HG03103 (cell line): ENCODE measurements at regions not wholly inside any gene's neighbourhood (a gene's known extent, or its start where the extent isn't known, plus 50 kb on each side); places are given as distances from the start of the nearest gene placed in this dataset.
A peak's percentile ranks its signal among the peaks of the same experiment; 100 is the strongest.

Experiments used
- ATAC-seq: cut with Tn5 transposase; IDR thresholded peaks from one replicate; pipeline ENCODE4 v1.9.1; 2021; ENCODE audit warnings: low read depth; ENCODE audit not compliant: unreplicated experiment

DNA sequence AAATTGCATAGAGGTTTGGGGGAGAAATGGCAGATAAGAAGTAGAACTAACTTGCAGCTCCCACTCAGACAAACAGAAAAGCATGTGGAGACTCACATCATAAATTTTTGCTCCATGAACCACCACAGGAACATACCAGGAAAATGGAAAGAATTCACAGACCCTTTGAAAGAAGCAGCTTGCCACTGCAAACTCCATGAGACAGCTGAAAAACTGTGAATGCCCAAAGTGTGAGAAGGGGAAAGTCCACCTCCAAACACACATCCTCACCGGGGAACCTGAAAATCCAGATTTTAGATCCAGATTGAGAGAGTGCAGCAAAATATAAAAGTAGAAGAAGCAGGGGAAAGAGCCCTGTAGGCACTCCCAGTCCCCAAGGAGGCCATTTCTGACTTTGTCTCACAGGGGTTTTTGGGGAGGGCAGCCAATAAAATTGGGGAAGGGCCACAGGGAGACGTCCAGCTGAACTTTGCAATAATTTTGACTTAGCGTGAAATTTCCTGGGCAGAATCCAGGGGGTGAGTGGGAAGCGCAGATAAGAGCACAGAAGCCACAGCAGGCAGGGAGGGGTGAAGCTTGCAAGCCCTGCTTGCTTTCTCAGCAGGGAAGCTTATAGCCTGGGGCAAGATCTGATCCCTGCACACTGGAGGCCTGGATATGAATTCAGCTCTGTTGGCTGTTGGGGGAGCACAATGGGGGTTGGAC lies 183.4 kb upstream of the UBE2E2 start:
- no peak for ATAC-seq

GRCh38 chr3:23028294-23028693 lies 174.8 kb upstream of the UBE2E2 start:
- no peak for ATAC-seq

DNA sequence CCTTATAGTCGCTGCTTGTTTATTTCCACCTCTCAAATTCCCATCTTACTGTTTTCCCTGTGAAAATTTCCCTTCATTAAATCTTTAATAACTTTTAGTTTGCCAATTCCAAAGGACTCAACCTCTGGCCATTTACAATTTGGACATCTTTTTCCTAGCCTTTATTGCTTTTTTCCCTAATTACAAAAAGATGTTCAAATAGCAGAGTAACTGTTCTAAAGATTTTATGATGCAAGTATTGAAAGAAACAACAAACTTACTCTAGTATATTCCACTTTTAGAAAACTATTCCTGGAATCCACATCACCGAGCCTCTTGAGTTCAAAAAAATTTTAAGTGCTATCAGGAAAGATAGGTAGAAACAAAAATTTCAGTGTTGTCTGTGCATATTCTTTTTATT lies 174.1 kb upstream of the UBE2E2 start:
- ATAC-seq = no peak

GRCh38 chr3:23035927-23036640 lies 167.0 kb upstream of the UBE2E2 start:
- ATAC-seq = no peak

DNA sequence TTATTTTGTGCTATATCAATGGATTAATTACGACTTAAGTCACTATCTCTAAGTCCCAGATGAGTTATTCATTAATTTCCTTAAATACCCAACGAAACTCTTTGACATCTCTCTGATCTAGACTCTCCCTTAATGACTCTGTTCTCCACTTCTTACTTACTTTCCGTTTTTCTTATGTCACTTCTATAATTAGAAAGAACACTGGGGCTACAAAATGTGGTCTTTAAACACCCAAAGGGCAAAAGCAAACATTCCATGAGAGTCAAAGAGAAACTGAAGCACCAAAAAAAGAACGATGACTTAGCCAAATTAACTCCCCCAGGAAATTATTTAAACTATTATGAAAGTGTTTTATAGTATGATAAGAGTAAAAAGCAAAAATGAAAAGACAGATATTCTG lies 166.4 kb upstream of the UBE2E2 start:
- ATAC-seq = peak; percentile 66

DNA sequence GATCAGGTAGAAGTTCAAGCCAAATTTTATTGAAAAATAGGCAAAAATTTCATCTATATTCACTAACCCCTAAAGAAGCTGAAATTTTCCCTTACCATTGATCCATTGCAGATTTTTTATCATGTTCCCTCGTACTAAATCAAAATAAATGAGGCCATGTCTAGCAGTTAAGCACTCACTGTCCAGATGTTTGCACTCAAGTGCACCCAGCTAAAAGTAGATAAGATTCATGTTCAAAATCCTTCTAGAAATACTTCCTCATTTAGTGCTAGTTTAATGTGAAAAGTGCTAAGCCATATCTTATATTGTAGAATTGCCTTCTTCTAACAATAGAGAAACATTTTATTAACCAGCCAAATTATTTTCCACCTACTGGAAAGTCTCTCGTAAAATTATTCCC lies 164.7 kb upstream of the UBE2E2 start:
- ATAC-seq = no peak

DNA sequence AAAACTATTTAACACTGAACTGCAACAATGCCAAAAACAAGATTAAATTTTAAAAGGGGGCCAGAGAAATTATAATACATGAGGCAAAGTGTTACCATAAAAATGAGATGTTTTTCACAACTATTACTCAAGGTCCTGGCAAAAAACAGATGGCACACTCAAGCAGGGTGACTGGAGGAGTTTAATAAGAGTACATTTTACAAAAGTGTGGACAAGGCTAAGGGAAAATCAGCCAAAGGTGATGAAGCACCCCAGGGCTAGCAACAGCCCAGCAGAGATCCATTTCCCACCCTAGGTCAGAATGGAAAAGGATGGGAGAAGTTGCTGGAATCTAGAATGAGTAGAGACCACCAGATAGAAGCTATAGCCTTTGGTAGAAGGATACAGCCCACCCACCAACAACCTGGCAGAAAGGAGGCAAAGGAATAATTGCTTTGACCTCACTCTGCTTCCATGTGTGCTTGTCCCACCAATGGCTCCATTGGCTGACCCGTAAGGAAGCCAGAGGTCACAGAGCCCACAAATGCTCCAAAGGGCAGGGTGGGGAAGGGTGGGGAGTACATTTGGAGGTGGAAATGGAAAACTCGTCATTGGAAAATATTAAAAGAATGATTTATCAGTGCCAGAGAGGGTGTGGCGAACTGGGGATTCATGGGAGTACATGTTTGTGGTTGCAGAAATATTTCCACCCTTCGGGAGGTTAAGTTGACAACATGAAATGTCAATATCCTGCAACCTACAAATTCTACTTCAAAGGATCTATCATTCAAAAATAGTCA lies 161.0 kb upstream of the UBE2E2 start:
- no peak for ATAC-seq

DNA sequence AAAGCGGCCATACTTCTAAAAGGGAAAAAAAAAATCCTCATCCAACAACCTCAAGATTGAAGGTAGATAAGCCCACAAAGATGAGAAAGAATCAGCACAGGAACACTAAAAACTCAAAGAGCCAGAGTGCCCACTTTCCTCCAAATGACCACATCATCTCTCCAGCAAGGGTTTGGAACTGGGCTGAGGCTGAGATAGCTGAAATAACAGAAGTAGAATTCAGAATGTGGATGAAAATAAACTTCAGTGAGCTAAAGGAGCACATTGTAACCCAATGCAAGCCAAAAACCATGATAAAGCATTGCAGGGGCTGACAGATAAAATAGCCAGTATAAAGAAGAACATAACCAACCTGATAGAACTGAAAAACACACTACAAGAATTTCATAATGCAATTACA lies 158.7 kb upstream of the UBE2E2 start:
- ATAC-seq = no peak

GRCh38 chr3:23046536-23046935 lies 156.6 kb upstream of the UBE2E2 start:
- ATAC-seq = no peak

- no peak for ATAC-seq
Observed at GRCh38 chr3:23051240-23052140, 151.6 kb upstream of the UBE2E2 start.

GRCh38 chr3:23052208-23052607 lies 150.9 kb upstream of the UBE2E2 start:
- ATAC-seq = no peak

DNA sequence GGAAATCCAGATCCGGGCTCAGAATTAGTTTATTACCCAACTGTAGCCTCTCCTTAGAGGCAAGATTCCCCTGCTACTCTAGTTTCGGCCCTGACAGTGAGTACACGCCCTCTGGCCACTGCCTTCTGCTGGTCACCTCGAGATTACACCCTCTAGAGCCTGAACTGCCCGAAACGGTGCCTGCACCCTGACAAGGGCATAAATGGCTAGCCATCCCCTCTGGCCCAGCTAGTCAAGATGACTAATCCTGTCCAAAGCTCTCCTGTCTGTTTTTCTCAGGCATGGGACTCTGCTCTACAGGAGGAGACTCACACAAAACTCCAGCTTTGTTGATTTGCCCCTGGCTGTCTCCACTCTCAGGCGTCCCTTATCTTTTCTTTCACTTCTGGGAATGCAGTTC lies 150.5 kb upstream of the UBE2E2 start:
- ATAC-seq = no peak

DNA sequence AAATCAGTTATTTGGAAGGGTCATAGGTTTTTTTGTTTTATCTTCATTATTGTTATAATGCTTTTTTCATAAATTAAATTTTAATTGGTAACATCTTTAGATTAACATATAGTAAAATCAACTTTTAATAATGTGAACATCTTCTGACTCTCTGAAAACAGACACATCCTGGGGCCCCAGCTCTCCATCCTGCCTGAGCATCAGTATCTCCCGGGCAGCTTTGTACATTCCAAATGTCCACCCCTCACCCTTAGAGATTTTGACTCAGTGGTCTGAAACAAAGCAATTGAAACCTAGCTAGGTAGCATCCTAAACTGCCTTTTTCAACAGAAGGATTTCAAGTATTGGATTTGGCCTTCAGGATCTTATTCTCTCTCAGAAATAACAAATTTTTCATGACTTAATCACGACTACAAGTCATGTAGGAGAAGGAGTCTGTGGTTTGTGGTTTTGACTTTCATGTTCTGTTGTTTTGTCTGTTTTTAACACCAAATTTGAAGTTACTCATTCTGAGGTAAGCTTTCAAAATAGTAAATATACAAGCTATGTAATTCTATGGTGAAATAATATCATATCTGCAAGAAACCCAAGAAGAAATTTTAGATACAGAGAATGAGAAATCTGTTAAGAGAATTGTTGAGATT lies 147.3 kb upstream of the UBE2E2 start:
- peak; percentile 82 for ATAC-seq

DNA sequence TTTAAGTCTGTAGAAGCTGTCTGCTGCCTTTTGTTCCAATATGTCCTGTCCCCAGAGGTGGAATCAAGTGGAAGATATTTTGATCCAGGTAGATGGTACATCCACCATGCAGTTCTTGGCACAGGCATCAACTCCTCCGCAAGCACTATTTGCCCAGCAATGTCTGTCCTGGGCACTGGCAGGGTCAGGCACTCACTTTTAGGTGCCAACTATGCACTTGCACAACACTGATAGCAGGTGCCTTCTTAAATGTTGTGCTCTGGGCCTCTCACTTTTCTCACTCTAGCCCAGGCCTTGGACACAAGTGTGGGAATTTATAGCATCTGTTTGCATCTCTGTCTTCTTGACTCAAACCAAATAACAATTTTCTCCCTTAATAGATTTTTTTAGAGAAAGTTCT lies 140.5 kb upstream of the UBE2E2 start:
- no peak for ATAC-seq

DNA sequence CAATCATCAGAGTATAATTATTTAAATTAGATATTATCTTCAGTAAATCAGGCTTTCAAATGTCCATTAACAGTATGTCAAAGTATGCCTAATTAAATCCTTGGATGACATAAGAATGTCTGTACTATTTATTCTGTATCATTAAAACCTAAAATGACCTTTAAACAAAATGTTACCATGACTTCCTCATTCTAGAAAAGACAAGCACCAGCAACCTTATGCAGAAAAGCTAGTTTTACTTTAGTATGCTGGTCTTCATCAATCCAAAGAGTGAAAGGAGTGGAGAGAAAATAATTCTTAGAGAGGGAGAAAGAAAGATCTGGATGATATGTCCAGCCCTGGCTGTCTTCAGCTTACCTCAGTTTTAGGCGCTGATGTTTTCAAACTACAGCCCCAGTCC lies 140.1 kb upstream of the UBE2E2 start:
- no peak for ATAC-seq

- no peak for ATAC-seq
Observed at GRCh38 chr3:23067116-23067515, 136.0 kb upstream of the UBE2E2 start.

DNA sequence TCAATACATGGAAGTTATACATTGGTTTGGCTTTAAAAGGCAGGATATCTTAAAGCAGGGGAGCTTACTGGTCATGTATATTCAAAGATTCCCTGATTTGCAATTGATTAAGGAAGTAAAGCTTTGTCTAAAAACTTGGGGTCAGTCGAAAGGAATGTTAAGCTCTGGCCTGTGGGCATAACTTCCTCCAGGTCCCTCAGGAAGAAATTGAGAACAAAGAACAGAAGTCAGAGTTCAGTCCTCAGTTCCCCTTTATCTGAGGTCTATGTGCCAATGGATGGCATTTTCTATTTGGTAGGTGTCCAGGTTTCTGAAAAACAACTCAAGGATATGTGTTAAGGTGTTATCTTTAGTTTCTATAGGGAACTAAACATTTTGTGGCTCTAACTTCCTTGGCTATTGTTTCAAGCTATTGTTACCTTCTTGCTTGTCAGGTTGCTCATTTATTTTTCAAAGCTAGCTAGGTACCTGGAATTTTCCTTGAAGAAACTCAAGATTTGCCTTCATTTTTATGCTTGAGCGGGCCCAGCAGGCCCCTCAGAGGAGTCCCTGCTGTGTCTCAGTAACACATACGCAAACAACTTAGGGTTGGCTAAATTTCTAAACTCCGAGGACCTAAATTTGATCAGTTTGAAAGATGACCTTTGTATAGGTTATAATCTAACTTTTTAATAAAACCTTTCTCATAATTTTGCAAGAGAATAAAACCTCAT lies 135.0 kb upstream of the UBE2E2 start:
- no peak for ATAC-seq

- ATAC-seq = peak; percentile 13
Observed at GRCh38 chr3:23071296-23071695, 131.8 kb upstream of the UBE2E2 start.

DNA sequence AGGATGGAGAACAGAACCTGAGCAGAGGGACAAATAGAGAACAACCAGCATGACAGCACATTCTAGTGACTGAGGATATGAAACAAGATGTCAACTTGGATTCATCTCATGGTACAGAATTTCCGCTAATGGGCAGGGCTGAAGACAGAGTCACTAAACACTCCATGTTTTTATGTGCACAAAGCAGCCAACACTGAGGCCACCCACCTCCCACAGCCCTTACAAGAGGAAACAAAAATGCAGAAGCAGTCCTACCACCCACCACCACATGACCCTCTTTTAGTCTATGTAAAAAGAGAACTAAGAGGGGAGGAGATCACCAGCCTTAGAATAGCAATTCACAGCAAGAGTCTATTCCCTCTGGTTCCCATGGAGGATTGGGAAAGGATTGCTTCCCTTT lies 131.4 kb upstream of the UBE2E2 start:
- ATAC-seq = peak; percentile 87
